Left lung (tissue), 4 donors: ENCODE measurements at regions not wholly inside any gene's neighbourhood (a gene's known extent, or its start where the extent isn't known, plus 50 kb on each side); places are given as distances from the start of the nearest gene placed in this dataset.

Experiments
- ATAC-seq: fragments of 200-7000 bp; cut with Tn5 transposase; one replicate; pipeline ENCODE4 v1.9.1; 2020; ENCODE audit warnings: moderate library complexity
- DNase-seq, 4 donors: peaks; one replicate each; pipeline ENCODE4 v3.0.0-alpha.2; 2013 to 2020
- H3K27ac ChIP-seq, 2 donors: fragments of 200-600 bp; sonication (generic) in 1 of 2; one replicate each; pipeline versions ENCODE4 v1.5.0 to v1.8.0; 2020 to 2021
- H3K27me3 ChIP-seq, 2 donors: fragments of 200-600 bp; sonication (generic) in 1 of 2; one replicate each; pipeline versions ENCODE4 v1.5.0 to v1.8.0; 2020 to 2021
- H3K36me3 ChIP-seq, 2 donors: fragments of 200-600 bp; sonication (generic) in 1 of 2; one replicate each; pipeline versions ENCODE4 v1.5.0 to v1.8.0; 2020 to 2021
- H3K4me1 ChIP-seq, 2 donors: fragments of 200-600 bp; one replicate each; pipeline ENCODE4 v1.8.0; 2021
- H3K4me3 ChIP-seq, 2 donors: fragments of 200-600 bp; sonication (generic) in 1 of 2; one replicate each; pipeline versions ENCODE4 v1.5.0 to v1.8.0; 2020 to 2021; ENCODE audit warnings: mild to moderate bottlenecking in 1 of 2
- H3K9me3 ChIP-seq, 2 donors: fragments of 200-600 bp; sonication (generic) in 1 of 2; one replicate each; pipeline versions ENCODE4 v1.5.0 to v1.8.0; 2020 to 2021
- CTCF ChIP-seq, 2 donors: fragments of 200-600 bp; sonication (generic) in 1 of 2; IDR thresholded peaks; one replicate each; pipeline versions ENCODE4 v1.5.0 to v1.8.0; 2021; ENCODE audit warnings: antibody characterized with exemption in 2 of 2
- intact Hi-C, 2 donors: fragments of 100-400 bp; cut with DNase I; formaldehyde crosslinking; loops; one replicate each; pipeline versions ENCODE4 v1.11.2 to v1.14.2; 2022
- donor health status: DM: no; HTN: yes; CAD: no.
- donor health status: DM: no; HTN: no; CAD: no.

GRCh38 chr10:81040940-81041339 lies 503.2 kb downstream of the SH2D4B start:
- intact Hi-C loops = no loop called here
- no peak for DNase-seq
- H3K4me1 ChIP-seq = no peaks in the 10 kb centered on the region

GRCh38 chr10:81042647-81043046 lies 504.9 kb downstream of the SH2D4B start:
- Histone ChIP-seq H3K4me3 (no peak overlapping the region), H3K9me3 (no peaks in the 10 kb centered on the region), H3K27me3 (no peaks in the 10 kb centered on the region), H3K36me3 (no peaks in the 10 kb centered on the region), H3K4me1 (no peaks in the 10 kb centered on the region), H3K27ac (no peak overlapping the region)
- DNase-seq (no peak), ATAC-seq (no peak)
- intact Hi-C loops = no loop called here
- no peak for TF ChIP-seq CTCF (IDR thresholded peaks at IDR 0.05)

More at GRCh38 chr10:81040940-81041339, 503.2 kb downstream of the SH2D4B start:
- Histone ChIP-seq H3K27me3 (no peaks in the 10 kb centered on the region), H3K4me3 (no peak overlapping the region), H3K9me3 (peaks cover 0 to 10% of the 10 kb centered on the region in 2 donors), H3K27ac (no peak overlapping the region), H3K36me3 (no peaks in the 10 kb centered on the region)
- TF ChIP-seq CTCF (IDR thresholded peaks at IDR 0.05) = no peak
- no peak for ATAC-seq

- Histone ChIP-seq H3K27ac (no peak overlapping the region), H3K27me3 (no peaks in the 10 kb centered on the region), H3K36me3 (no peaks in the 10 kb centered on the region), H3K9me3 (no peaks in the 10 kb centered on the region), H3K4me3 (no peak overlapping the region), H3K4me1 (no peaks in the 10 kb centered on the region)
- DNase-seq = no peak
- intact Hi-C loops = no loop called here
- ATAC-seq = no peak
- TF ChIP-seq CTCF (IDR thresholded peaks at IDR 0.05) = no peak
Observed at GRCh38 chr10:81065474-81065873, 527.8 kb downstream of the SH2D4B start.

GRCh38 chr10:81068460-81068859 lies 530.8 kb downstream of the SH2D4B start:
- intact Hi-C loops = no loop called here
- ATAC-seq = no peak

GRCh38 chr10:81071087-81071796 lies 533.5 kb downstream of the SH2D4B start:
- ATAC-seq = no peak
- no peaks in the 10 kb centered on the region for H3K27me3 ChIP-seq
- no peak for DNase-seq
- no peaks in the 10 kb centered on the region for H3K36me3 ChIP-seq
- TF ChIP-seq CTCF (IDR thresholded peaks at IDR 0.05) = no peak
- H3K4me3 ChIP-seq = no peak overlapping the region
- H3K27ac ChIP-seq = no peak overlapping the region
- intact Hi-C loops = no loop called here
- no peaks in the 10 kb centered on the region for H3K4me1 ChIP-seq
- no peaks in the 10 kb centered on the region for H3K9me3 ChIP-seq

More at GRCh38 chr10:81068460-81068859, 530.8 kb downstream of the SH2D4B start:
- no peak overlapping the region for H3K4me3 ChIP-seq
- no peaks in the 10 kb centered on the region for H3K4me1 ChIP-seq
- H3K9me3 ChIP-seq = no peaks in the 10 kb centered on the region
- no peak overlapping the region for H3K27ac ChIP-seq
- H3K36me3 ChIP-seq = no peaks in the 10 kb centered on the region
- no peak for DNase-seq
- TF ChIP-seq CTCF (IDR thresholded peaks at IDR 0.05) = no peak
- H3K27me3 ChIP-seq = no peaks in the 10 kb centered on the region
